ENCODE measurements at regions not wholly inside any gene's neighbourhood (a gene's known extent, or its start where the extent isn't known, plus 50 kb on each side); places are given as distances from the start of the nearest gene placed in this dataset.

GRCh38 chr20:24366336-24367004, 103.0 kb upstream of the SYNDIG1 start:
- Mint-ChIP-seq H3K9me3 (peaks cover 0 to 4% of the 10 kb centered on the region in 2 donors), H3K27ac (no peak overlapping the region), H3K4me1 (no peaks in the 10 kb centered on the region), H3K4me3 (no peak overlapping the region), H3K27me3 (ENCODE audit: low read depth in 2 of 2) (peaks cover 0 to 14% of the 10 kb centered on the region in 2 donors), H3K36me3 (no peaks in the 10 kb centered on the region)
- 93% methylated on average over 16 of the region's 16 CpGs for WGBS (ENCODE audit: insufficient coverage)
- H3K27me3 ChIP-seq (ENCODE audit: control insufficient read depth, insufficient read depth, low read length): no peaks in the 10 kb centered on the region
- no peak for TF ChIP-seq CTCF (IDR thresholded peaks at IDR 0.05)
- no peaks in the 10 kb centered on the region for H3K36me3 ChIP-seq (ENCODE audit: control insufficient read depth, insufficient read depth, low read length)
- ATAC-seq (no peak), DNase-seq (no peak)
- intact Hi-C loops (cut with micrococcal nuclease): no loop called here
- no peaks in the 10 kb centered on the region for H3K9me3 ChIP-seq (ENCODE audit: control insufficient read depth, insufficient read depth, low read length)
- no peak overlapping the region for H3K27ac ChIP-seq (ENCODE audit: low read length)
- H3K4me1 ChIP-seq (ENCODE audit: control insufficient read depth, insufficient read depth, low read length): no peaks in the 10 kb centered on the region
- no peak overlapping the region for H3K4me3 ChIP-seq (ENCODE audit: low read length)

- TF ChIP-seq CTCF (IDR thresholded peaks at IDR 0.05): no peak
- Mint-ChIP-seq H3K36me3 (no peaks in the 10 kb centered on the region), H3K9me3 (peaks cover 0 to 4% of the 10 kb centered on the region in 2 donors), H3K4me1 (no peaks in the 10 kb centered on the region), H3K27me3 (ENCODE audit: low read depth in 2 of 2) (peaks cover 0 to 14% of the 10 kb centered on the region in 2 donors), H3K27ac (no peak overlapping the region), H3K4me3 (no peak overlapping the region)
- Histone ChIP-seq H3K9me3 (ENCODE audit: control insufficient read depth, insufficient read depth, low read length) (no peaks in the 10 kb centered on the region), H3K4me3 (ENCODE audit: low read length) (no peak overlapping the region), H3K27me3 (ENCODE audit: control insufficient read depth, insufficient read depth, low read length) (no peaks in the 10 kb centered on the region), H3K36me3 (ENCODE audit: control insufficient read depth, insufficient read depth, low read length) (no peaks in the 10 kb centered on the region), H3K4me1 (ENCODE audit: control insufficient read depth, insufficient read depth, low read length) (no peaks in the 10 kb centered on the region), H3K27ac (ENCODE audit: low read length) (no peak overlapping the region)
- 80% methylated on average over 1 of the region's 3 CpGs for WGBS (ENCODE audit: insufficient coverage)
- no peak for ATAC-seq
- DNase-seq: no peak
- intact Hi-C loops (cut with micrococcal nuclease): no loop called here
Observed at GRCh38 chr20:24365670-24366069, 103.8 kb upstream of the SYNDIG1 start.

GRCh38 chr20:24364482-24364881, 104.9 kb upstream of the SYNDIG1 start:
- no peak overlapping the region for H3K27ac Mint-ChIP-seq
- Histone ChIP-seq H3K36me3 (ENCODE audit: control insufficient read depth, insufficient read depth, low read length) (no peaks in the 10 kb centered on the region), H3K27me3 (ENCODE audit: control insufficient read depth, insufficient read depth, low read length) (no peaks in the 10 kb centered on the region), H3K27ac (ENCODE audit: low read length) (no peak overlapping the region), H3K9me3 (ENCODE audit: control insufficient read depth, insufficient read depth, low read length) (no peaks in the 10 kb centered on the region), H3K4me3 (ENCODE audit: low read length) (no peak overlapping the region), H3K4me1 (ENCODE audit: control insufficient read depth, insufficient read depth, low read length) (no peaks in the 10 kb centered on the region)
- WGBS (ENCODE audit: insufficient coverage): 43% methylated on average over 4 of the region's 4 CpGs
- H3K36me3 Mint-ChIP-seq: no peaks in the 10 kb centered on the region
- no peaks in the 10 kb centered on the region for H3K4me1 Mint-ChIP-seq
- H3K27me3 Mint-ChIP-seq (ENCODE audit: low read depth in 2 of 2): peaks cover 0 to 14% of the 10 kb centered on the region in 2 donors
- no peak overlapping the region for H3K4me3 Mint-ChIP-seq
- ATAC-seq (no peak), DNase-seq (no peak)
- intact Hi-C loops (cut with micrococcal nuclease): no loop called here
- peaks cover 0 to 4% of the 10 kb centered on the region in 2 donors for H3K9me3 Mint-ChIP-seq
- no peak for TF ChIP-seq CTCF (IDR thresholded peaks at IDR 0.05)

GRCh38 chr20:24363031-24363430, 106.4 kb upstream of the SYNDIG1 start:
- Mint-ChIP-seq H3K4me1 (no peaks in the 10 kb centered on the region), H3K4me3 (no peak overlapping the region), H3K27ac (no peak overlapping the region), H3K27me3 (ENCODE audit: low read depth in 2 of 2) (peaks cover 0 to 14% of the 10 kb centered on the region in 2 donors), H3K9me3 (peaks cover 0 to 4% of the 10 kb centered on the region in 2 donors), H3K36me3 (no peaks in the 10 kb centered on the region)
- H3K36me3 ChIP-seq (ENCODE audit: control insufficient read depth, insufficient read depth, low read length): no peaks in the 10 kb centered on the region
- no peak overlapping the region for H3K27ac ChIP-seq (ENCODE audit: low read length)
- ATAC-seq (no peak), DNase-seq (no peak)
- intact Hi-C loops (cut with micrococcal nuclease): no loop called here
- no peaks in the 10 kb centered on the region for H3K27me3 ChIP-seq (ENCODE audit: control insufficient read depth, insufficient read depth, low read length)
- 78% methylated on average over 8 of the region's 8 CpGs for WGBS (ENCODE audit: insufficient coverage)
- H3K4me3 ChIP-seq (ENCODE audit: low read length): no peak overlapping the region
- TF ChIP-seq CTCF (IDR thresholded peaks at IDR 0.05): no peak
- H3K4me1 ChIP-seq (ENCODE audit: control insufficient read depth, insufficient read depth, low read length): no peaks in the 10 kb centered on the region
- no peaks in the 10 kb centered on the region for H3K9me3 ChIP-seq (ENCODE audit: control insufficient read depth, insufficient read depth, low read length)
